Trophoblast cell (in vitro differentiated cells and primary cell): ENCODE measurements at regions not wholly inside any gene's neighbourhood (a gene's known extent, or its start where the extent isn't known, plus 50 kb on each side); places are given as distances from the start of the nearest gene placed in this dataset.
"Not testable (repeated sequence)": the region's sequence is repeated elsewhere in the genome, so short reads cannot be mapped to it uniquely, and the experiment has no call there.

ENCODE experiments used
- DNase-seq, 2 donors: peaks; one replicate each; pipeline ENCODE4 v3.0.0-alpha.2; 2016
- H2AFZ ChIP-seq: 2 replicates; pipeline ENCODE4 v1.6.1; 2013; ENCODE audit warnings: low read length, moderate library complexity, mild to moderate bottlenecking; ENCODE audit not compliant: insufficient read depth, poor library complexity
- H2AK5ac ChIP-seq: 2 replicates; pipeline ENCODE4 v1.6.1; 2013; ENCODE audit warnings: mild to moderate bottlenecking, low read length
- H2BK120ac ChIP-seq: 2 replicates; pipeline ENCODE4 v1.6.1; 2013; ENCODE audit warnings: low read length, mild to moderate bottlenecking, moderate library complexity; ENCODE audit not compliant: insufficient read depth, poor library complexity
- H2BK12ac ChIP-seq: 2 replicates; pipeline ENCODE4 v1.6.1; 2013; ENCODE audit warnings: mild to moderate bottlenecking, low read length, moderate library complexity
- H2BK5ac ChIP-seq: 2 replicates; pipeline ENCODE4 v1.6.1; 2013; ENCODE audit warnings: low read length, low read depth, moderate library complexity, mild to moderate bottlenecking; ENCODE audit not compliant: poor library complexity
- H3K14ac ChIP-seq: 2 replicates; pipeline ENCODE4 v1.6.1; 2013; ENCODE audit warnings: mild to moderate bottlenecking, low read length
- H3K18ac ChIP-seq: 2 replicates; pipeline ENCODE4 v1.6.1; 2013; ENCODE audit warnings: mild to moderate bottlenecking, low read length
- H3K23ac ChIP-seq: 2 replicates; pipeline ENCODE4 v1.6.1; 2013; ENCODE audit warnings: low read length
- H3K27ac ChIP-seq: 2 replicates; pipeline ENCODE4 v1.5.1; 2013; ENCODE audit warnings: low read depth, mild to moderate bottlenecking, inconsistent platforms, low read length, moderate library complexity
- H3K27me3 ChIP-seq: 2 replicates; pipeline ENCODE4 v1.6.1; 2013; ENCODE audit warnings: inconsistent platforms, mild to moderate bottlenecking, low read length, moderate library complexity; ENCODE audit not compliant: insufficient read depth
- H3K36me3 ChIP-seq, 2 experiments: 1 replicate in 1 of 2; 2 replicates in 1 of 2; pipeline ENCODE4 v1.6.1; 2013; ENCODE audit warnings: low read length in 2 of 2, mild to moderate bottlenecking in 2 of 2, moderate library complexity in 1 of 2; ENCODE audit not compliant: insufficient read depth in 2 of 2, control insufficient read depth in 1 of 2
- H3K4ac ChIP-seq: 2 replicates; pipeline ENCODE4 v1.6.1; 2013; ENCODE audit warnings: low read depth, mild to moderate bottlenecking, low read length, moderate library complexity
- H3K4me1 ChIP-seq, 2 experiments: 1 replicate in 1 of 2; 2 replicates in 1 of 2; pipeline ENCODE4 v1.6.1; 2013; ENCODE audit warnings: low read length in 2 of 2, mild to moderate bottlenecking in 2 of 2, moderate library complexity in 1 of 2; ENCODE audit not compliant: insufficient read depth in 2 of 2, control insufficient read depth in 1 of 2
- H3K4me2 ChIP-seq: 2 replicates; pipeline ENCODE4 v1.6.1; 2013; ENCODE audit warnings: inconsistent platforms, mild to moderate bottlenecking, low read length, moderate library complexity
- H3K4me3 ChIP-seq: 2 replicates; pipeline ENCODE4 v1.5.1; 2013; ENCODE audit warnings: mild to moderate bottlenecking, low read depth, low read length, inconsistent platforms
- H3K79me1 ChIP-seq: one replicate; pipeline ENCODE4 v1.6.1; 2013; ENCODE audit warnings: low read length
- H3K79me2 ChIP-seq: 2 replicates; pipeline ENCODE4 v1.6.1; 2013; ENCODE audit warnings: low read length, mild to moderate bottlenecking; ENCODE audit not compliant: control insufficient read depth, insufficient read depth, poor library complexity
- H3K9ac ChIP-seq: 2 replicates; pipeline ENCODE4 v1.6.1; 2013; ENCODE audit warnings: mild to moderate bottlenecking, low read length
- H3K9me3 ChIP-seq: 2 replicates; pipeline ENCODE4 v1.6.1; 2013; ENCODE audit warnings: low read depth, mild to moderate bottlenecking, control low read depth, inconsistent platforms, low read length; ENCODE audit not compliant: insufficient read depth
- H4K12ac ChIP-seq: 2 replicates; pipeline ENCODE4 v1.6.1; 2013; ENCODE audit warnings: low read depth, mild to moderate bottlenecking, low read length, moderate library complexity
- H4K8ac ChIP-seq: 2 replicates; pipeline ENCODE4 v1.6.1; 2013; ENCODE audit warnings: low read depth, mild to moderate bottlenecking, low read length, moderate library complexity
- H4K91ac ChIP-seq: one replicate; pipeline ENCODE4 v1.6.1; 2013; ENCODE audit warnings: low read depth, mild to moderate bottlenecking, low read length, moderate library complexity
- WGBS: extraction: QIAGEN DNeasy Blood & Tissue Kit; methylation state at CpG from one replicate; pipeline ENCODE4 v1.1.7; 2013; ENCODE audit warnings: missing lambda C conversion rate; ENCODE audit not compliant: insufficient read length, insufficient coverage; ENCODE audit errors: extremely low coverage; 5-methylcytosine and 5-hydroxymethylcytosine counted together

- not testable (repeated sequence) for H3K9me3 ChIP-seq, H2BK5ac ChIP-seq, H3K27me3 ChIP-seq, H3K14ac ChIP-seq, H3K79me2 ChIP-seq, H2BK12ac ChIP-seq, H3K36me3 ChIP-seq, DNase-seq, H3K27ac ChIP-seq, H3K9ac ChIP-seq, H2AFZ ChIP-seq, H2BK120ac ChIP-seq, H4K91ac ChIP-seq, H3K23ac ChIP-seq, H4K12ac ChIP-seq, H3K4me3 ChIP-seq, H3K4ac ChIP-seq, H2AK5ac ChIP-seq, H3K79me1 ChIP-seq, H3K18ac ChIP-seq, H4K8ac ChIP-seq, H3K4me2 ChIP-seq, H3K4me1 ChIP-seq
- 100% methylated on average over 2 of the region's 5 CpGs for WGBS
Observed at GRCh38 chr7:120014301-120014700, 258.7 kb upstream of the KCND2 start.

GRCh38 chr7:120014925-120015465 is 258.0 kb upstream of the KCND2 start:
- Histone ChIP-seq H3K9me3 (no peaks in the 10 kb centered on the region), H3K79me1 (no peaks in the 10 kb centered on the region), H2BK12ac (no peak overlapping the region), H4K12ac (no peak overlapping the region), H3K27me3 (no peaks in the 10 kb centered on the region), H2BK5ac (no peak overlapping the region), H3K4me3 (no peak overlapping the region), H3K23ac (no peak overlapping the region), H3K36me3 (no peaks in the 10 kb centered on the region), H3K14ac (no peak overlapping the region), H3K27ac (no peak overlapping the region), H3K18ac (no peak overlapping the region), H4K91ac (no peak overlapping the region), H3K4me2 (no peak overlapping the region), H3K9ac (no peak overlapping the region), H4K8ac (no peak overlapping the region), H2BK120ac (no peak overlapping the region), H3K4ac (no peak overlapping the region), H3K4me1 (no peaks in the 10 kb centered on the region), H2AK5ac (no peak overlapping the region), H2AFZ (no peak overlapping the region), H3K79me2 (no peaks in the 10 kb centered on the region)
- no CpG with 5 or more reads among the region's 4 CpGs for WGBS
- DNase-seq = no peak

GRCh38 chr7:120021085-120021484 is 251.9 kb upstream of the KCND2 start:
- Histone ChIP-seq H2BK12ac (no peak overlapping the region), H3K79me2 (no peaks in the 10 kb centered on the region), H3K9ac (no peak overlapping the region), H2BK5ac (no peak overlapping the region), H4K91ac (no peak overlapping the region), H4K8ac (no peak overlapping the region), H3K27me3 (no peaks in the 10 kb centered on the region), H3K9me3 (no peaks in the 10 kb centered on the region), H2AFZ (no peak overlapping the region), H3K23ac (no peak overlapping the region), H2AK5ac (no peak overlapping the region), H3K4me1 (no peaks in the 10 kb centered on the region), H3K4ac (no peak overlapping the region), H3K27ac (no peak overlapping the region), H2BK120ac (no peak overlapping the region), H3K14ac (no peak overlapping the region), H3K79me1 (no peaks in the 10 kb centered on the region), H3K4me3 (no peak overlapping the region), H3K36me3 (no peaks in the 10 kb centered on the region), H3K4me2 (no peak overlapping the region), H3K18ac (no peak overlapping the region), H4K12ac (no peak overlapping the region)
- DNase-seq = no peak
- WGBS = no CpG with 5 or more reads among the region's 1 CpG

GRCh38 chr7:120023494-120024167 is 249.3 kb upstream of the KCND2 start:
- H3K27ac ChIP-seq = no peak overlapping the region
- H3K4me1 ChIP-seq = no peaks in the 10 kb centered on the region
- no peaks in the 10 kb centered on the region for H3K36me3 ChIP-seq
- no peak overlapping the region for H3K4ac ChIP-seq
- DNase-seq = peak in 1 of 2 donors; percentile 34
- no peak overlapping the region for H2BK120ac ChIP-seq
- no CpG with 5 or more reads among the region's 4 CpGs for WGBS
- no peaks in the 10 kb centered on the region for H3K27me3 ChIP-seq
- H3K4me3 ChIP-seq = no peak overlapping the region
- H2AFZ ChIP-seq = no peak overlapping the region
- no peak overlapping the region for H3K14ac ChIP-seq
- no peak overlapping the region for H2AK5ac ChIP-seq
- no peak overlapping the region for H4K12ac ChIP-seq
- no peak overlapping the region for H4K8ac ChIP-seq
- H4K91ac ChIP-seq = no peak overlapping the region
- no peak overlapping the region for H3K18ac ChIP-seq
- no peak overlapping the region for H2BK12ac ChIP-seq
- H3K9ac ChIP-seq = no peak overlapping the region
- no peak overlapping the region for H2BK5ac ChIP-seq
- H3K79me2 ChIP-seq = no peaks in the 10 kb centered on the region
- no peaks in the 10 kb centered on the region for H3K9me3 ChIP-seq
- no peak overlapping the region for H3K4me2 ChIP-seq
- no peaks in the 10 kb centered on the region for H3K79me1 ChIP-seq
- H3K23ac ChIP-seq = no peak overlapping the region
